K562 (cell line): ENCODE measurements at regions not wholly inside any gene's neighbourhood (a gene's known extent, or its start where the extent isn't known, plus 50 kb on each side); places are given as distances from the start of the nearest gene placed in this dataset.
A peak's percentile ranks its signal among the peaks of the same experiment; 100 is the strongest.

Source experiments
- ATAC-seq: fragments of 200-7000 bp; cut with Tn5 transposase; 3 replicates; pipeline ENCODE4 v1.9.1; 2020; ENCODE audit warnings: moderate library complexity
- BruUV-seq: library from RNA; stranded (reverse); fragments of 400-500 nt; replicated peaks from 2 replicates; lab custom pipeline; 2021; lab: Mats Ljungman, UMichigan
- CTCF ChIA-PET: fragments of 300-600 bp; formaldehyde crosslinking; extraction: SDS; loops from one replicate; lab custom pipeline; 2021; ENCODE audit warnings: low intra/inter-chr PET ratio; lab: Yijun Ruan, JAX
- POLR2A ChIA-PET: fragments of 300-600, 350-650 bp; sonication (Branson Sonifier 250); formaldehyde crosslinking; extraction: SDS; loops from one replicate; lab custom pipeline; 2021; ENCODE audit warnings: antibody characterized with exemption, inconsistent platforms; lab: Yijun Ruan, JAX
- DNase-seq, 4 experiments: peaks; one replicate each; pipeline versions ENCODE4 v3.0.0 to v3.0.0-alpha.2; 2011 to 2018; ENCODE audit warnings: low spot score in 3 of 4, mixed read lengths in 3 of 4; ENCODE audit errors: extremely low read depth in 1 of 4
- FAIRE-seq: peaks from 2 replicates; lab custom pipeline; 2011; peaks lifted over from hg19 to GRCh38; lab: Jason Lieb, UNC
- H2AFZ ChIP-seq: 2 replicates; pipeline ENCODE4 v1.6.0; 2011; ENCODE audit warnings: low read depth, low read length, control low read depth, inconsistent platforms
- H3K27ac ChIP-seq: fragments of 200-600 bp; 3 replicates; pipeline ENCODE4 v1.8.0; 2011; ENCODE audit warnings: low read depth, mild to moderate bottlenecking, control low read depth, inconsistent platforms, low read length, moderate library complexity, mixed read lengths; ENCODE audit errors: extremely low read depth
- H3K27me3 ChIP-seq, 2 experiments: fragments of 300-600 bp in 1 of 2; 2 replicates in 1 of 2; 3 replicates in 1 of 2; pipeline versions ENCODE4 v1.6.0 to v1.8.0; 2011; ENCODE audit warnings: inconsistent platforms in 2 of 2, low read length in 2 of 2, mild to moderate bottlenecking in 1 of 2, mixed read lengths in 1 of 2, moderate library complexity in 1 of 2; ENCODE audit not compliant: control insufficient read depth in 2 of 2, insufficient read depth in 2 of 2
- H3K36me3 ChIP-seq: fragments of 300-600 bp; 3 replicates; pipeline ENCODE4 v1.8.0; 2011; ENCODE audit warnings: mild to moderate bottlenecking, low read length, inconsistent platforms; ENCODE audit not compliant: control insufficient read depth, insufficient read depth
- H3K4me1 ChIP-seq, 2 experiments: fragments of 200-600 bp in 1 of 2; replicated peaks in 1 of 2; 2 replicates in 1 of 2; 3 replicates in 1 of 2; pipeline versions ENCODE4 v1.5.1 to v1.8.0; 2011; ENCODE audit warnings: inconsistent platforms in 2 of 2, low read length in 2 of 2, mild to moderate bottlenecking in 1 of 2, mixed read lengths in 1 of 2, moderate library complexity in 1 of 2; ENCODE audit not compliant: control insufficient read depth in 2 of 2, insufficient read depth in 2 of 2
- H3K4me2 ChIP-seq: 2 replicates; pipeline ENCODE4 v1.6.1; 2011; ENCODE audit warnings: low read length, control low read depth, inconsistent platforms, mixed read lengths; ENCODE audit not compliant: insufficient read depth
- H3K4me3 ChIP-seq: fragments of 200-600 bp; sonication (generic), shearing (Covaris generic); 2 replicates; pipeline ENCODE4 v1.5.1; 2016; ENCODE audit warnings: control low read depth, inconsistent platforms
- H3K79me2 ChIP-seq: fragments of 200-600 bp; 3 replicates; pipeline ENCODE4 v1.8.0; 2011; ENCODE audit warnings: low read length, inconsistent platforms; ENCODE audit not compliant: control insufficient read depth, insufficient read depth
- H3K9ac ChIP-seq, 2 experiments: 2 replicates each; pipeline versions ENCODE4 v1.6.0 to v1.6.1; 2011; ENCODE audit warnings: low read depth in 2 of 2, low read length in 2 of 2, control low read depth in 1 of 2, inconsistent platforms in 1 of 2, mild to moderate bottlenecking in 1 of 2, mixed read lengths in 1 of 2; ENCODE audit not compliant: insufficient read depth in 1 of 2
- H3K9me1 ChIP-seq: one replicate; pipeline ENCODE4 v1.6.0; 2011; ENCODE audit warnings: inconsistent platforms, mild to moderate bottlenecking, low read length, moderate library complexity; ENCODE audit not compliant: control insufficient read depth, insufficient read depth
- H3K9me3 ChIP-seq: replicated peaks from 2 replicates; pipeline ENCODE4 v1.5.1; 2011; ENCODE audit warnings: low read depth, low read length, inconsistent platforms; ENCODE audit not compliant: control insufficient read depth, insufficient read depth
- H4K20me1 ChIP-seq: replicated peaks from 2 replicates; pipeline ENCODE4 v1.6.1; 2011; ENCODE audit warnings: low read length, inconsistent platforms, mixed read lengths; ENCODE audit not compliant: control insufficient read depth, insufficient read depth
- ARHGAP35 ChIP-seq: fragments of 450-650 bp; IDR thresholded peaks from 2 replicates; pipeline ENCODE4 v1.6.1; 2018; ENCODE audit not compliant: partially characterized antibody
- E2F3 ChIP-seq: fragments of 250-450 bp; sonication (Bioruptor Pico); IDR thresholded peaks from 2 replicates; pipeline ENCODE4 v1.4.0; 2020; ENCODE audit warnings: mild to moderate bottlenecking
- HDAC3 ChIP-seq: fragments of 450-650 bp; IDR thresholded peaks from 2 replicates; pipeline ENCODE4 v1.6.1; 2018; ENCODE audit warnings: borderline replicate concordance, mild to moderate bottlenecking, moderate library complexity; ENCODE audit not compliant: partially characterized antibody
- KAT8 ChIP-seq: fragments of 450-650 bp; IDR thresholded peaks from 2 replicates; pipeline ENCODE4 v1.6.1; 2016; ENCODE audit warnings: low read depth, mild to moderate bottlenecking
- KDM1A ChIP-seq, 2 experiments: fragments of 450-650 bp; IDR thresholded peaks; 2 replicates each; pipeline ENCODE4 v1.6.1; 2016; ENCODE audit warnings: mild to moderate bottlenecking in 2 of 2
- SAP30 ChIP-seq: fragments of 200-600 bp; sonication (generic); IDR thresholded peaks from 2 replicates; pipeline ENCODE4 v1.6.1; 2012; ENCODE audit warnings: borderline replicate concordance, low read depth, mild to moderate bottlenecking, moderate library complexity, low read length, control low read depth, inconsistent platforms; ENCODE audit not compliant: insufficient read depth, poor library complexity, severe bottlenecking
- TARDBP ChIP-seq: fragments of 450-650 bp; IDR thresholded peaks from 2 replicates; pipeline ENCODE4 v1.6.1; 2016
- ZNF197 ChIP-seq: fragments of 200-800 bp; sonication (Bioruptor generic); IDR thresholded peaks from 2 replicates; pipeline ENCODE4 v1.6.1; 2016; ENCODE audit warnings: low read depth, missing genetic modification characterization, missing compliant biosample characterization
- WGBS: fragments of 100-300 bp; shearing (Covaris generic); methylation state at CpG from one replicate; pipeline ENCODE4 v1.1.6; 2016; ENCODE audit warnings: low coverage, mixed read lengths; ENCODE audit not compliant: insufficient coverage; ENCODE audit errors: missing lambda C conversion rate; 5-methylcytosine and 5-hydroxymethylcytosine counted together
- in situ Hi-C: fragments of 300-500 bp; cut with MboI; formaldehyde crosslinking; loops from 4 replicates; pipeline ENCODE4 v1.15.0; 2018; ENCODE audit warnings: inconsistent platforms, mixed read lengths
- intact Hi-C: fragments of 100-400 bp; cut with micrococcal nuclease; formaldehyde crosslinking; loops from 2 replicates; pipeline ENCODE4 v1.14.2; 2022
- TF ChIP-seq, protein P1 (sequence below): sonication (generic); formaldehyde crosslinking; IDR thresholded peaks from 2 replicates; pipeline ENCODE4 v1.8.0; 2022; ENCODE audit warnings: missing genetic modification reagents, mild to moderate bottlenecking, borderline replicate concordance

DNA sequence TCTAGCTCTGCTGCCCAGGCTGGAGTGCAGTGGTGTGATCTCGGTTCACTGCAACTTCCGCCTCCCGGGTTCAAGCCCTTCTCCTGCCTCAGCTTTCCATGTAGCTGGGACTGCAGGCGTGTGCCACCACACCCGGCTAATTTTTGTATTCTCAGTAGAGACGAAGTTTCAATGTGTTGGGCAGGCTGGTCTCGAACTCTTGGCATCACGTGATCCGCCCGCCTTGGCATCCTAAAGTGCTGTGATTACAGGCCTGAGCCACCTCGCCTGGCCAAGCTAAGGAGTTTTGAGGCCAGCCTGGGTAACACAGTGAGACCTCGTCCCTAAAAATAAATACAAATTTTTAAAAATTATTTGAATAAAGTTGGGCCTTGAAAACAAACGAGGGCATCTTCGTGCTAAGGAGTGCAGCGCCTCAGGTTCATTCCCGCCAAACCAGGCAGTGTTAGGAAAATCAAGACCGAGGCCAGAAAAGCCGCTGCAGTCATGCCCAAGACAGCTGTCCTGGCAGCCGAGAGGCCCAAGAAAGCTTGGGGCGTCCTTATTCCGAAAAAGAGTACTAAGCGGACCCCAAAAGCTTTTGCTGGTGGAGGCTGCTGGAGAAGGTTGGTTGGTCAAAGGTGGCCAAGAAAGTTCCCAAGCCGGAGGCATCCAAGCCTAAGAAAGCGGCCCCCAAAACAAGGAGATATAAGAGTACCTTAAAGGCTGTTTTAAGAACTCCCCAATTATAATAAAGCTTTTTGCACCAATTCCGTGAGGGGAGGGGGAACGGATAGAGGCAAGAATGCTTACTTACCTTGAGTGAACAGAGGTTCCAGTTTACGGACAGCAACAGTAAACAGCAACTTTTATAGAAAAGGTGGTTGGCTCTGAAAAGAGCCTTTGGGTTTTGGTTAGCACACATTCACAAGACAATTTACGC is 109.0 kb downstream of the HFE start (continued):
- TF ChIP-seq KDM1A (IDR thresholded peaks at IDR 0.05) = peak in 1 of 2 experiments; percentile 40; a peak in 2 of 4 replicates
- no peak; the same call in 1 of the 2 replicates for TF ChIP-seq ZNF197 (CRISPR knock-in tag)
- 0 out of 2 replicates have a peak, but pooled peaks have one; percentile 21 for TF ChIP-seq TARDBP
- TF ChIP-seq E2F3 (CRISPR knock-in tag) = no peak
- TF ChIP-seq HDAC3 = no peak
- TF ChIP-seq SAP30 = peak; percentile 45

DNA sequence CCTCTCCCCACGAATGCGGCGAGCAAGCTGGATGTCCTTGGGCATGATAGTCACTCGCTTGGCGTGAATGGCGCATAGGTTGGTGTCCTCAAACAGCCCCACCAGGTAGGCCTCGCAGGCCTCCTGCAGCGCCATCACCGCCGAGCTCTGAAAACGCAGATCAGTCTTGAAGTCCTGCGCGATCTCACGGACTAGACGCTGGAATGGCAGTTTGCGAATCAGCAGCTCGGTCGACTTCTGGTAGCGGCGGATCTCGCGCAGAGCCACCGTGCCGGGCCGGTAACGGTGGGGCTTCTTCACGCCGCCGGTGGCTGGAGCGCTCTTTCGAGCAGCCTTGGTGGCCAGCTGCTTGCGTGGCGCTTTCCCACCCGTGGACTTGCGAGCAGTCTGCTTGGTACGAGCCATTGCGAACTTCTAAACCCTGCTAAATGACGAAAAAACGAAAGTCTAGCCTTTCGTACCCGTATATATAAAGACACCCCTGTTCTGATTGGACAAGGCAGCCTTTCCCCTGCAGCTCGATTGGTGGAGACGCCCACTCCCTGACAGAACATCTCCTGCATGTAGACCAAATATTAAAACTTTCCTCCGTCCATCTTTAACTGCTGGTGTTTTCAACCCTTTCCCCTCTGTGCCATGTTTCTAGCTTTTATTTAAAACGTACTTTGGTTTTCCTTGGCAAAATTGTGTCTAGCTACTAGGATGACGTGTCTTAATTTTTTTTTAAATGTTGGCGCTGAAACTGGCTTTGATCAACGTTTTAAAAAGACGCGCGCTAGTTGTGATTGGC is 109.8 kb downstream of the HFE start:
- POLR2A ChIA-PET = interaction anchor here (0.6 to 18.6 kb wide), 56 partner anchors 8 to 1696 kb away, joined by 3 to 1095 read pairs (median 4); a partner anchor contains a TSS
- CTCF ChIA-PET = no interaction called here
- intact Hi-C loops = no loop called here
- H3K27me3 ChIP-seq = no peaks in the 10 kb centered on the region
- H3K36me3 ChIP-seq = peaks cover 67% of the 10 kb centered on the region
- peak overlapping the region; percentile 88 to 99 for H3K9ac ChIP-seq
- H3K9me1 ChIP-seq = no peaks in the 10 kb centered on the region
- peaks cover 98% of the 10 kb centered on the region for H3K79me2 ChIP-seq
- no peaks in the 10 kb centered on the region for H3K9me3 ChIP-seq
- WGBS = under 1% methylated on average over 51 of the region's 51 CpGs
- peak overlapping the region; percentile 97 for H3K4me2 ChIP-seq
- FAIRE-seq (peak; percentile 85), ATAC-seq (peak; percentile 53), DNase-seq (peak; percentile 89 to 93 (median 90))
- H2AFZ ChIP-seq = no peak overlapping the region
- in situ Hi-C loops = loop anchor here (5.0 to 25.0 kb wide), 3 partner anchors 75 to 935 kb away; a partner anchor contains a TSS
- peaks cover 40% of the 10 kb centered on the region for H4K20me1 ChIP-seq
- H3K4me3 ChIP-seq = peak overlapping the region; percentile 86
- H3K27ac ChIP-seq = peak overlapping the region; percentile 99
- no TSS peak for BruUV-seq
- peaks cover 7 to 13% of the 10 kb centered on the region in 2 experiments for H3K4me1 ChIP-seq
- TF ChIP-seq KAT8 = no peak
- no peak for TF ChIP-seq ARHGAP35
- TF ChIP-seq, protein P1, sequence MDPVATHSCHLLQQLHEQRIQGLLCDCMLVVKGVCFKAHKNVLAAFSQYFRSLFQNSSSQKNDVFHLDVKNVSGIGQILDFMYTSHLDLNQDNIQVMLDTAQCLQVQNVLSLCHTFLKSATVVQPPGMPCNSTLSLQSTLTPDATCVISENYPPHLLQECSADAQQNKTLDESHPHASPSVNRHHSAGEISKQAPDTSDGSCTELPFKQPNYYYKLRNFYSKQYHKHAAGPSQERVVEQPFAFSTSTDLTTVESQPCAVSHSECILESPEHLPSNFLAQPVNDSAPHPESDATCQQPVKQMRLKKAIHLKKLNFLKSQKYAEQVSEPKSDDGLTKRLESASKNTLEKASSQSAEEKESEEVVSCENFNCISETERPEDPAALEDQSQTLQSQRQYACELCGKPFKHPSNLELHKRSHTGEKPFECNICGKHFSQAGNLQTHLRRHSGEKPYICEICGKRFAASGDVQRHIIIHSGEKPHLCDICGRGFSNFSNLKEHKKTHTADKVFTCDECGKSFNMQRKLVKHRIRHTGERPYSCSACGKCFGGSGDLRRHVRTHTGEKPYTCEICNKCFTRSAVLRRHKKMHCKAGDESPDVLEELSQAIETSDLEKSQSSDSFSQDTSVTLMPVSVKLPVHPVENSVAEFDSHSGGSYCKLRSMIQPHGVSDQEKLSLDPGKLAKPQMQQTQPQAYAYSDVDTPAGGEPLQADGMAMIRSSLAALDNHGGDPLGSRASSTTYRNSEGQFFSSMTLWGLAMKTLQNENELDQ (CRISPR knock-in tag) = peak; percentile 83; the same call in 1 of the 2 replicates
